ENCODE measurements at regions not wholly inside any gene's neighbourhood (a gene's known extent, or its start where the extent isn't known, plus 50 kb on each side); places are given as distances from the start of the nearest gene placed in this dataset.
"Not testable (repeated sequence)": the region's sequence is repeated elsewhere in the genome, so short reads cannot be mapped to it uniquely, and the experiment has no call there.

GRCh38 chrX:140114059-140114458 is 148.7 kb upstream of the CXorf66 start:
- POLR2A ChIA-PET: not testable (repeated sequence)
- no CpG with 5 or more reads among the region's 1 CpG for WGBS (ENCODE audit: insufficient coverage)

GRCh38 chrX:140110081-140110650 is 144.8 kb upstream of the CXorf66 start:
- no peak for DNase-seq
- no peaks in the 10 kb centered on the region for H3K36me3 ChIP-seq (ENCODE audit: control insufficient read depth in 4 of 4, insufficient read depth in 4 of 4, low read length in 3 of 4)
- no CpG with 5 or more reads among the region's 1 CpG for WGBS (ENCODE audit: insufficient coverage)
- no peak overlapping the region for H3K27ac ChIP-seq (ENCODE audit: insufficient read depth in 1 of 2, low read depth in 1 of 2, low read length in 2 of 2, poor library complexity in 1 of 2, severe bottlenecking in 2 of 2)
- H3K4me1 ChIP-seq (ENCODE audit: control extremely low read depth in 1 of 4, control insufficient read depth in 4 of 4, insufficient read depth in 4 of 4, low read length in 3 of 4): no peaks in the 10 kb centered on the region
- no peaks in the 10 kb centered on the region for H3K9me3 ChIP-seq (ENCODE audit: control extremely low read depth in 1 of 5, control insufficient read depth in 4 of 5, insufficient read depth in 2 of 5, low read depth in 1 of 5, low read length in 4 of 5)
- POLR2A ChIA-PET: no interaction called here
- CTCF ChIA-PET: no interaction called here
- peaks cover 0 to 6% (median 0%) of the 10 kb centered on the region in 5 experiments for H3K27me3 ChIP-seq (replicated peaks in 2 of 5; ENCODE audit: control insufficient read depth in 4 of 5, insufficient read depth in 5 of 5, low read length in 4 of 5)
- no peak overlapping the region for H3K4me3 ChIP-seq (ENCODE audit: control insufficient read depth in 1 of 7, extremely low read depth in 1 of 7, insufficient read depth in 4 of 7, low read depth in 2 of 7, low read length in 6 of 7)

More at GRCh38 chrX:140114059-140114458, 148.7 kb upstream of the CXorf66 start:
- DNase-seq; H3K4me3 ChIP-seq (ENCODE audit: control insufficient read depth in 1 of 7, extremely low read depth in 1 of 7, insufficient read depth in 4 of 7, low read depth in 2 of 7, low read length in 6 of 7); H3K27me3 ChIP-seq (replicated peaks in 2 of 5; ENCODE audit: control insufficient read depth in 4 of 5, insufficient read depth in 5 of 5, low read length in 4 of 5); CTCF ChIA-PET; H3K4me1 ChIP-seq (ENCODE audit: control extremely low read depth in 1 of 4, control insufficient read depth in 4 of 4, insufficient read depth in 4 of 4, low read length in 3 of 4); H3K36me3 ChIP-seq (ENCODE audit: control insufficient read depth in 4 of 4, insufficient read depth in 4 of 4, low read length in 3 of 4); H3K9me3 ChIP-seq (ENCODE audit: control extremely low read depth in 1 of 5, control insufficient read depth in 4 of 5, insufficient read depth in 2 of 5, low read depth in 1 of 5, low read length in 4 of 5); H3K27ac ChIP-seq (ENCODE audit: insufficient read depth in 1 of 2, low read depth in 1 of 2, low read length in 2 of 2, poor library complexity in 1 of 2, severe bottlenecking in 2 of 2): not testable (repeated sequence)

- WGBS (ENCODE audit: insufficient coverage): 100% methylated on average over 1 of the region's 3 CpGs
- no peak overlapping the region for H3K4me3 ChIP-seq (ENCODE audit: control insufficient read depth in 1 of 7, extremely low read depth in 1 of 7, insufficient read depth in 4 of 7, low read depth in 2 of 7, low read length in 6 of 7)
- no peaks in the 10 kb centered on the region for H3K4me1 ChIP-seq (ENCODE audit: control extremely low read depth in 1 of 4, control insufficient read depth in 4 of 4, insufficient read depth in 4 of 4, low read length in 3 of 4)
- H3K9me3 ChIP-seq (ENCODE audit: control extremely low read depth in 1 of 5, control insufficient read depth in 4 of 5, insufficient read depth in 2 of 5, low read depth in 1 of 5, low read length in 4 of 5): no peaks in the 10 kb centered on the region
- no peak for DNase-seq
- CTCF ChIA-PET: no interaction called here
- H3K27me3 ChIP-seq (replicated peaks in 2 of 5; ENCODE audit: control insufficient read depth in 4 of 5, insufficient read depth in 5 of 5, low read length in 4 of 5): peaks cover 0 to 3% (median 0%) of the 10 kb centered on the region in 5 experiments
- no peaks in the 10 kb centered on the region for H3K36me3 ChIP-seq (ENCODE audit: control insufficient read depth in 4 of 4, insufficient read depth in 4 of 4, low read length in 3 of 4)
- POLR2A ChIA-PET: no interaction called here
- H3K27ac ChIP-seq (ENCODE audit: insufficient read depth in 1 of 2, low read depth in 1 of 2, low read length in 2 of 2, poor library complexity in 1 of 2, severe bottlenecking in 2 of 2): no peak overlapping the region
Measured at GRCh38 chrX:140104760-140105159, 139.4 kb upstream of the CXorf66 start.

GRCh38 chrX:140099221-140099620 is 133.9 kb upstream of the CXorf66 start:
- no peak for DNase-seq
- CTCF ChIA-PET: no interaction called here
- no peaks in the 10 kb centered on the region for H3K9me3 ChIP-seq (ENCODE audit: control extremely low read depth in 1 of 5, control insufficient read depth in 4 of 5, insufficient read depth in 2 of 5, low read depth in 1 of 5, low read length in 4 of 5)
- H3K4me3 ChIP-seq (ENCODE audit: control insufficient read depth in 1 of 7, extremely low read depth in 1 of 7, insufficient read depth in 4 of 7, low read depth in 2 of 7, low read length in 6 of 7): no peak overlapping the region
- no peaks in the 10 kb centered on the region for H3K36me3 ChIP-seq (ENCODE audit: control insufficient read depth in 4 of 4, insufficient read depth in 4 of 4, low read length in 3 of 4)
- WGBS (ENCODE audit: insufficient coverage): 55% methylated on average over 1 of the region's 4 CpGs
- no peak overlapping the region for H3K27ac ChIP-seq (ENCODE audit: insufficient read depth in 1 of 2, low read depth in 1 of 2, low read length in 2 of 2, poor library complexity in 1 of 2, severe bottlenecking in 2 of 2)
- no peaks in the 10 kb centered on the region for H3K4me1 ChIP-seq (ENCODE audit: control extremely low read depth in 1 of 4, control insufficient read depth in 4 of 4, insufficient read depth in 4 of 4, low read length in 3 of 4)
- POLR2A ChIA-PET: no interaction called here
- H3K27me3 ChIP-seq (replicated peaks in 2 of 5; ENCODE audit: control insufficient read depth in 4 of 5, insufficient read depth in 5 of 5, low read length in 4 of 5): no peaks in the 10 kb centered on the region

- Histone ChIP-seq H3K4me3 (ENCODE audit: control insufficient read depth in 1 of 7, extremely low read depth in 1 of 7, insufficient read depth in 4 of 7, low read depth in 2 of 7, low read length in 6 of 7) (peak overlapping the region in 2 of 7 experiments; percentile 55 to 65), H3K4me1 (ENCODE audit: control extremely low read depth in 1 of 4, control insufficient read depth in 4 of 4, insufficient read depth in 4 of 4, low read length in 3 of 4) (peaks cover 0 to 10% (median 4%) of the 10 kb centered on the region in 4 experiments), H3K9me3 (ENCODE audit: control extremely low read depth in 1 of 5, control insufficient read depth in 4 of 5, insufficient read depth in 2 of 5, low read depth in 1 of 5, low read length in 4 of 5) (peaks cover 0 to 3% (median 0%) of the 10 kb centered on the region in 5 experiments), H3K36me3 (ENCODE audit: control insufficient read depth in 4 of 4, insufficient read depth in 4 of 4, low read length in 3 of 4) (no peaks in the 10 kb centered on the region), H3K27me3 (replicated peaks in 2 of 5; ENCODE audit: control insufficient read depth in 4 of 5, insufficient read depth in 5 of 5, low read length in 4 of 5) (peaks cover 6 to 31% (median 16%) of the 10 kb centered on the region in 5 experiments), H3K27ac (ENCODE audit: insufficient read depth in 1 of 2, low read depth in 1 of 2, low read length in 2 of 2, poor library complexity in 1 of 2, severe bottlenecking in 2 of 2) (no peak overlapping the region)
- 84% methylated on average over 26 of the region's 26 CpGs for WGBS (ENCODE audit: insufficient coverage)
- DNase-seq: no peak
- POLR2A ChIA-PET: no interaction called here
- CTCF ChIA-PET: no interaction called here
Measured at GRCh38 chrX:140092121-140092520, 126.8 kb upstream of the CXorf66 start.

- POLR2A ChIA-PET: no interaction called here
Measured at GRCh38 chrX:140091125-140091886, 126.0 kb upstream of the CXorf66 start.

GRCh38 chrX:140090800-140091124 is 125.4 kb upstream of the CXorf66 start:
- 30% methylated on average over 10 of the region's 15 CpGs for WGBS (ENCODE audit: insufficient coverage)
- Histone ChIP-seq H3K9me3 (ENCODE audit: control extremely low read depth in 1 of 5, control insufficient read depth in 4 of 5, insufficient read depth in 2 of 5, low read depth in 1 of 5, low read length in 4 of 5) (peaks cover 0 to 3% (median 0%) of the 10 kb centered on the region in 5 experiments), H3K27me3 (replicated peaks in 2 of 5; ENCODE audit: control insufficient read depth in 4 of 5, insufficient read depth in 5 of 5, low read length in 4 of 5) (peaks cover 6 to 31% (median 16%) of the 10 kb centered on the region in 5 experiments), H3K27ac (ENCODE audit: insufficient read depth in 1 of 2, low read depth in 1 of 2, low read length in 2 of 2, poor library complexity in 1 of 2, severe bottlenecking in 2 of 2) (no peak overlapping the region), H3K36me3 (ENCODE audit: control insufficient read depth in 4 of 4, insufficient read depth in 4 of 4, low read length in 3 of 4) (no peaks in the 10 kb centered on the region), H3K4me3 (ENCODE audit: control insufficient read depth in 1 of 7, extremely low read depth in 1 of 7, insufficient read depth in 4 of 7, low read depth in 2 of 7, low read length in 6 of 7) (peak overlapping the region in 4 of 7 experiments; percentile 2 to 65 (median 48)), H3K4me1 (ENCODE audit: control extremely low read depth in 1 of 4, control insufficient read depth in 4 of 4, insufficient read depth in 4 of 4, low read length in 3 of 4) (peaks cover 0 to 10% (median 4%) of the 10 kb centered on the region in 4 experiments)
- DNase-seq: peak in 1 of 3 donors; percentile 3
- CTCF ChIA-PET: no interaction called here
- POLR2A ChIA-PET: no interaction called here

More at GRCh38 chrX:140091125-140091886, 126.0 kb upstream of the CXorf66 start:
- Histone ChIP-seq H3K4me1 (ENCODE audit: control extremely low read depth in 1 of 4, control insufficient read depth in 4 of 4, insufficient read depth in 4 of 4, low read length in 3 of 4) (peaks cover 0 to 10% (median 4%) of the 10 kb centered on the region in 4 experiments), H3K27me3 (replicated peaks in 2 of 5; ENCODE audit: control insufficient read depth in 4 of 5, insufficient read depth in 5 of 5, low read length in 4 of 5) (peaks cover 6 to 31% (median 16%) of the 10 kb centered on the region in 5 experiments), H3K9me3 (ENCODE audit: control extremely low read depth in 1 of 5, control insufficient read depth in 4 of 5, insufficient read depth in 2 of 5, low read depth in 1 of 5, low read length in 4 of 5) (peaks cover 0 to 3% (median 0%) of the 10 kb centered on the region in 5 experiments), H3K27ac (ENCODE audit: insufficient read depth in 1 of 2, low read depth in 1 of 2, low read length in 2 of 2, poor library complexity in 1 of 2, severe bottlenecking in 2 of 2) (no peak overlapping the region), H3K36me3 (ENCODE audit: control insufficient read depth in 4 of 4, insufficient read depth in 4 of 4, low read length in 3 of 4) (no peaks in the 10 kb centered on the region), H3K4me3 (ENCODE audit: control insufficient read depth in 1 of 7, extremely low read depth in 1 of 7, insufficient read depth in 4 of 7, low read depth in 2 of 7, low read length in 6 of 7) (peak overlapping the region in 5 of 7 experiments; percentile 23 to 65 (median 45))
- peak; percentile 27 to 70 (median 57) for DNase-seq
- CTCF ChIA-PET: no interaction called here
- 24% methylated on average over 43 of the region's 88 CpGs for WGBS (ENCODE audit: insufficient coverage)

All from common myeloid progenitor, CD34-positive (primary cell).